ENCODE measurements at regions not wholly inside any gene's neighbourhood (a gene's known extent, or its start where the extent isn't known, plus 50 kb on each side); places are given as distances from the start of the nearest gene placed in this dataset.

- TF ChIP-seq CTCF (IDR thresholded peaks at IDR 0.05) (no peak), POLR2A (IDR thresholded peaks at IDR 0.05) (no peak)
Measured at GRCh38 chr6:82584194-82584695, 220.6 kb downstream of the TPBG start.

Measured in esophagus squamous epithelium (tissue), 4 donors.